ENCODE measurements at regions not wholly inside any gene's neighbourhood (a gene's known extent, or its start where the extent isn't known, plus 50 kb on each side); places are given as distances from the start of the nearest gene placed in this dataset.
"Not testable (repeated sequence)": the region's sequence is repeated elsewhere in the genome, so short reads cannot be mapped to it uniquely, and the experiment has no call there.

DNA sequence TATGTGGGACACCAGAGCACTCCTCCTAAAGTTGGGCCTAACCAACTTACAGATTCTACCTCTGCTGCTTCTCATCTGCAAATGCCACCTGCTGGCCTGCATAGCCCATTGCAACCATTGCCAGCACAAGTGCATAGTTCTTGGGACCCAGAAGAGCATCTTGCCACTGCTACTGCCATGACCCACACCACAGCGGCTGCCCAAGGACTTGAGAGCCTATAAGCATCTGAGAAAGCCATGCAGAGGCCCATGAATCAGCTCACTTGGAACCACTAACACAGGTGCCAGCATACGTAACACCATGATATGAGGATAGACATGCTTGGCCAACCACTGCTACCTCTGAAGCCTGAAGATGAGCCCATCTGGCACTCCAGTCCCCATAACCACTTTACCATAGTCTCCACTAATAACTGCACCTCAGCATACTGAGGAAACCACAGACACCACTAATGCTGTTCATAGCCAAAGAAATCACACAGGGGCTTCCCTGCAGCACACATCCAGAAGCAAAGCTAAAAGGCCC is 258.1 kb upstream of the AGTR2 start:
- no peak for DNase-seq

DNA sequence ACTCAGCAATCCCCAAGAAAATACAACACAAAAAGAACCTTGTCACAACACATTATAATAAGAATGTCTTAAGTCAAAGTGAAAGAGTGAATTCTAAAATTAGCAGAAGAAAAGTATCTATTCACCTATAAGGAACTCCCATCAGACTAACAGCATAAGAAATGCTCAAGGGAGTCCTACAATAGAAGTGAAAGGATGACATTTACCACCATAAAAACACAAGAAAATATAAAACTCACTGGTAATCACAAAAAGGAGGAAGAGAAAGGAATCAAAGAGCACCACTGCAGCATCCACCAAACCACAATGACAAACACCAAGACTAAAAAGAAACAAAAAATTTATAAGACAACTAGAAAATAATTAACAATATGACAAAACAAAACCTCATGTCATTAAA is 257.0 kb upstream of the AGTR2 start:
- DNase-seq, result no peak

DNA sequence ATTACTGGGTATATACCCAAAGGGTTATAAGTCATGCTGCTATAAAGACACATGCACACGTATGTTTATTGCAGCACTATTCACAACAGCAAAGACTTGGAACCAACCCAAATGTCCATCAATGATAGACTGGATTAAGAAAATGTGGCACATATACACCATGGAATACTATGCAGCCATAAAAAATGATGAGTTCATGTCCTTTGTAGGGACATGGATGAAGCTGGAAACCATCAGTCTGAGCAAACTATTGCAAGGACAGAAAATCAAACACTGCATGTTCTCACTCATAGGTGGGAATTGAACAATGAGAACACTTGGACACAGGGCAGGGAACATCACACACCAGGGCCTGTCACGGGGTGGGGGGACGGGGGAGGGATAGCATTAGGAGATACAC is 254.9 kb upstream of the AGTR2 start:
- DNase-seq, result not testable (repeated sequence)

DNA sequence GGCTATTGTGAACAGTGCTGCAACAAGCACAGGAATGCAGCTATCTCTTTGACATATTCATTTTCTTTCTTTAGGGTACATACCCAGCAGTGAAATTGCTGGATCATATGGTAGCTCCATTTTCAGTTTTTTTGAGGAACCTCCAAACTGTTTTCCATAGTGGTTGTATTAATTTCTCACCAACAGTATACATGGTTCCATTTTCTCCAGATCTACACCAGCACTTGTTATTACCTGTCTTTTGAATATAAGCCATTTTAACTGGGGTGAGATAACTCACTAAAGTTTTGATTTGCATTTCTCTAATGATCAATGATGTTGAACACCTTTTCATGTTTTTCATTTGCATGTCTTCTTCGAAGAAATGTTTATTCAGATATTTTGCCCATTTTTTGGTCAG is 241.1 kb upstream of the AGTR2 start:
- DNase-seq, result no peak

DNA sequence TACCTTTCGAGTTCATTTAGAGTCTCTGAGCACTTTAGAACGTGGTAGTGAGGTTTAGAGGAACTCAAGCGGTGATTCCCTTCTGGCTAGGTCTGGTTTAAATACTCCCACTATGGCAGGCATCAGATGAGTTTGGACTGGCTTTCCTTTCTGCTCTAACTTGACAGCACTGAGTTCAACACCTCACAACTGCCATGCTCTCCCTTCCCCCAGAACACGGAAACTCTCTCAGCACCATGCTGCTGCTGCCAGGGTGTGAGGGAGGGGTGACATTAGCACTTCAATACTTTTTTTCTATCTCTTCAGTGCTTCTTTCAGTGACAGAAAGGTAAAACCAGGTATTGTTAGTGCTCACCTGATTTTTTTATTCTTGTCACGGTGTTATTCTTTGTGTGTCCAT is 234.5 kb upstream of the AGTR2 start:
- DNase-seq, result no peak

DNA sequence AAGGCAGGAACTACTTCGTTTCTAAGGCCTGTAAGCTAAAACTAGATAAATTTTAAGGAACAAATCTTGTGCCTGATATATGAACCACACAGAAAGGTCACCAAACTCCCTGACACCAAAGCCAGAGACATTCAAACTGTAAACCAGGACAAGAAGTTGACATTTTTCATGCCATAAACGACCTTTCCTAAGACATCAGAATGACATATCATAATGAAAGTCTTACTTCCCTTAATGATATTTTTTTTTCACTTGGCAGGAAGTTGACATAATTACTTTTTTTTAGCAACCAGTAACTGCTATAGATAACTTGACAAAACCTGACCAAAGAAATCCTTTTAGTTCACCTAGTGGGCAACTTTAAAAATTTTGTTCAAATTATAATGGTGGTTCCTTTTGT is 231.5 kb upstream of the AGTR2 start:
- DNase-seq, result no peak

DNA sequence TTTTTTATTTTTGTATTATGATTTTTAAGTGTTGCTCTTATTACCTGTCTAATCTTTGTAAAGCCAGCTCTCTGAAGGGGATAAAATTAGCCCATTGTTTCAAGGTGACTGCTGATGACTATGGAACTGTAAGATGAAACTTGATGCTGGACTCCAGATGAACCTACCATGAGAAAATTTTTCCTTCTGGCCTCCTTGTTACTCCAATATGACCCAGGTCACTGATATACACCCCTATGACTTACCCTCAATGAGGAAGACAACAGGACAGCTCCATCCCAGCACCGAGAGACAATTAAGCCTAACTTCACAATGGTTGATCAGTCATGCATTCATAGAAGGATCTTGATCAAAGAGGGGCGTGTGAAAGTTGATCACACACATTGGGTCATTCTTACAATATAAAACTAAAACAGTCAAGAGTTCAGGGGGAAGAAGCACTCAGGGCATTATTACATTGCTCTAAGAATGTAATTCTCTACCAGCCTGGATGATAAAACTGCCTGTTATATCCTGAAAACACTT is 230.8 kb upstream of the AGTR2 start:
- no peak for DNase-seq

DNA sequence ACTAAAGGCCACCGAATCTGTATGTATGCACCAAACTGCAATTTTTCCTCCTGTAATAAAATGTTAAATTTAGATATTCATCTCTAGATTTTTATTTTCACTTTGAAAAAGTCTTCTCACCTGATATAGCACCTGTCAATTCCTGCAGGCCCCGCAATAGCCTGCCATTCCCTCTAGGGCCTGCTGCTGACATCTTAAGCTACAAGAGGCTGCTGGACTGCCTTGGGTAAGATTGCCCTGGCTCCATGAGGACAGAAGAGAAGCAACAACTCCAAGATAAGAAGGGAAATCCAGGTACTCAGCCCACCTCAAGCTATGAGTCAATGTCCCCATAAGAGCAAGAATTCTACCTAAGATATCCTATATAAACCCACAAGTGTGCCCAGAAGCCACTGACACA is 230.2 kb upstream of the AGTR2 start:
- DNase-seq, result peak; percentile 64

DNA sequence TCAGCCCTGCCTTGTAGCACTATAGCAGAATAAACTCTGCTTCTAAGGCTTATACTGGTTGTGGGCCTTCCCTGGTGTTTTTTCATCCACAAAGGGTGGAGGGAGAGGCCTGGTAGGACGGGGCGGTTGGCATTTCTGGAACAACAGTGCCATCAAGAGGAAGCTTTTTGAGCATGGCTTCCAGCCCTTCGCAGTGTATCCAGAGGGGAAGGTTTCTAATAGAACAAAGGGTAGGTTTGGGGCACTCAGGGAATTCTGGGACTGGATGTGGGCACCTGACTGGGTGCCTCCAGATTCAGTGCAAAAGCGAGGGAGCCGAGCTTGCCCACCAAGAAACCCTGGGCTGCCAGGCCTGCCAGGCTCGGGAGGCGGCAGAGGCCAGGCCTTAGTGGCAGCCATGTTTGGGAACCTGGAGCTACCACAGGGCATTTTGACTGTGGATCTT is 229.6 kb upstream of the AGTR2 start:
- DNase-seq, result peak; percentile 80

DNA sequence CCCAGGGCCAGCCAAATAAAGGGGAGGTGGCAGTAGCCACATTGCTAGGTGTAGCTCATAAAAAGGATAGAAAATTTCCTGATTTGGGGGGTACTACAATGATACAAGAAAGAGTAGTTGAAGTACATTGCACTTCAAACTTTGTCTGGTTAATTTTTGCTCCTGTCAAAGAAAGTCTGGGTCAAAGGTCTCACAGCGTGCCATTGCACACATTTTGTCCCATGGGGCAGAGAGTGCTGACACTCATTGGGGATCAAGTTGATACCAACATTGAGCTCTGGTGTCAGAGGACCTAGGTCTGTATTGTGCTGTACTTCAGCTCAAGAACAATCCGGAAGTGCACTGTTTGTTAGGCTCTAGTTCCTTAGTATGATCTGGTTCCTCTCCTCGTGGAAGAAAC is 229.2 kb upstream of the AGTR2 start:
- no peak for DNase-seq

DNA sequence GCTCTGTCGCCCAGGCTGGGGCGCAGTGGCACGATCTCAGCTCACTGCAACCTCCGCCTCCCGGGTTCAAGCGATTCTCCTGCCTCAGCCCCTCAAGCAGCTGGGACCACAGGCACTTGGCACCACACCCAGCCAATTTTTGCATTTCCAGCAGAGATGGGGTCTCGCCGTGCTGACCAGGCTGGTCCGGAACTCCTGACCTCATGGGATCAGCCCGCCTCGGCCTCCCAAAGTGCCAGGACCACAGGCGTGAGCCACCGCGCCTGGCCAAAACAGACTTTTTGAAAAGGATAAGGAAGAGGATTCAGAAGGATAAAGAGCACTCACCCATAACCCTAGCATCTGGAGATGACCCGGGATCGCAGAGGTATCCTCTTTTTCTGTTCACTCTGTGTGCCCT is 224.5 kb upstream of the AGTR2 start:
- DNase-seq, result no peak

DNA sequence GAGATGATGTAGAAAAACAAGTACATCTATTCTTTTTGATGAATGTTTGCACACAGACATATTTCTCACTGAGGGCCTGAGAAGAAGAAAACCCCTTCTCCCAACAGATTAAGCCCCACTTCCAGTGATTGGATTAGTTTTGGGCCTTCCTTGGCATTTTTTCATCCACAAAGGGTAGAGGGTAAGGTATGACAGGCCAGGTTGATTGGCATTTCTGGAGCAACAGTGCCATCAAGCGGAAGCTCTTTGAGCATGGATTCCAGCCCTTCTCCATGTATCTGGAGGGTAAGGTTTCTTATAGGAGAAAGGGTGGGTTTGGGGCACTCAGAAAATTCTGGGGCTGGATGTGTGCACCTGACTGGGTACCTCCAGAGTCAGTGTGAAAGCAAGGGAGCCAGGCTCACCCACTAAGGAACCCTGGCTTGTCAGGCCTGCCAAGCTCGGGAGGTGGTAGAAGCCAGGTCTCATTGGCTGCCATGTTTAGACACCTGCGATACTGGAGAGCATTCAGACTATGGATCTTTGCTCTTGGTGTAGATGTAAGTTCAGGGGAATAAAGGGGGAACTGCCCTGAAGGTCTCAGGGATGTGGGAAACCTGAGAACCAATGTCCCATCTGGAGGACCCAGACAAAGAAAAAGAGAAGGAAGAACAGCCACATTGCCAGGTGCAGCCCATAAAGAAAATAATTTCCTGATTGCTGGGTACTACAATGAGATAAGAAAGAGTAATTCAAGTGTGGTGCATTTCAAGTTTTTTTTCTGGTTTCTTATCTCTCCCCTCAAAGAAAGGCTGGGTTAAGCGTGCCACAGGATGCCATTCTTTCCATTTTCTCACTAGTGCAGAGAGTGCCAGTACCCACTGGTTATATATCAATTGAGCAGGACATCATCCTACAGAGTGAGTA is 222.3 kb upstream of the AGTR2 start:
- peak; percentile 58 for DNase-seq

DNA sequence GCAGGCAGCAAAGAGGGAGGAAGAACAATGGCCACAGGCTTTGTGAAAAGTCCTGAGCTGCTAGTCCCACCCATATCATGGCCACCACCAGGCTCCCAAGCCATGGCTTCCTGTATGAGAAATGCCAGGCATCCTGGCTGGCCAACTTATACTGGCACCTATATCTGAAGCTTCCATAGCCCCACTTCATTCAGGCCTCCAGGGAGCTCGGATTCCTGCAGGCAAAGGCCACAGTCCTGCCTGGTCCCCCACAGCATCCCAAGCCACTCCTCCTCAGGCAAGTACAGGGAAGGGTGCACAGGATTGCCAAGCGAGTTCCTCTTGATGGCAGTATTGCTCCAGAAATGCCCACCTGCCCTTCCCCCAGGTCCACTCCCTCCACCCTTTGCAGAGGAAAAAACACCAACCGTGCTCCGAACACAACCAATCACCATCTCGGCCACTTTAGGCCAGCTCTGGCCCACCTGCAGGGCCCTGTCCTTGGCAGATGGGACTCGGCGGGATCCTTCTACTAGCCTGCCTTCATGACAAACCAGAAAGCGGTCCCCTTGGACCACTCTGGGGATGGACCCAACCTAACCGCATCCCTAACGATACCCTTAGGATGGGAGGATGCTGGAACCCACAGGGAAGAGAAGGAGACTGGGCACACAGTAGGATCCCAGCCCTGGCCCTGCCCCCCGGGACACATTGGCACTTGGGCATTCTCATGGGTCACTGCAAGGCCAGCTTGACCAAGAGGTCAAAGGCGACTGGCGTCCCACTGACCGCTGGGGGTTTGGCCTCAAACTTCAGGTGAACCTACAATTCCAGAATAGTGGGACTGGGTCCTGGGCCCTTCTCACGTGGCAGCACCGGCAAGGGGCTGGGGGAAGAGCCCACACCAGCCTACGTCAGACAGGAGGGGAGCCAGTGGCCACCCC is 220.4 kb upstream of the AGTR2 start:
- peak; percentile 72 for DNase-seq

DNA sequence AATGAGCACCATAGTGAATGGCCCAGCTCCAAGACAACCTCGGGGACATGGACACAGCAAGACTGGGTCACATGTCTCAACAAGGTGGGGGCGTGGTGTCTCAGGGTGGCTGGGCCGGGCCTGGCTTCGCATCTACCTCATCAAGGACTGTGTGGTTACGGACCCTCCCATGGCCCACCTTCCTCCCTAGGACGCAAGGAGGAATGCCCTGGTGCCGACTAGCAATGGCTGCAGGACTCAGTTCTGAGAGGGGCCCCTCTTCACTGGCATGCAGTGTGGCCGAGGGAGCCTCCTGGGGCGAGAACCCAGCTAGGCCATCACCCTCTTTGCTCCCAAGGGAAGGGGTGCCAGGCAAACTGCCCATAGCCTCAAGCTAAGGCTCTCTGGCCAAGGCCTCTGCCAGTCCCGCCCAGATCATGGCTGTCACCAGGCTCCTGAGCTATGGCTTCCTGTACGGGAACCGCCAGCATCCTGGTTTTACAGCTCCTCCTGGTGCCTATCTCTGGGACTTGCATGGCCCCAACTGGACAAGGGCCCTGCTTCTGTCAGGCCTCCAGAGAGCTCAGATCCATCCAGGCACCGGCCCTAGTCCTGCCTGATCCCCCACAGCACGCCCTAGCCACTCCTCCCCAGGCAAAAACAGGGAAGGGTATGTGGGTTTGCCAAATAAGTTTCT is 218.0 kb upstream of the AGTR2 start:
- DNase-seq, result no peak

DNA sequence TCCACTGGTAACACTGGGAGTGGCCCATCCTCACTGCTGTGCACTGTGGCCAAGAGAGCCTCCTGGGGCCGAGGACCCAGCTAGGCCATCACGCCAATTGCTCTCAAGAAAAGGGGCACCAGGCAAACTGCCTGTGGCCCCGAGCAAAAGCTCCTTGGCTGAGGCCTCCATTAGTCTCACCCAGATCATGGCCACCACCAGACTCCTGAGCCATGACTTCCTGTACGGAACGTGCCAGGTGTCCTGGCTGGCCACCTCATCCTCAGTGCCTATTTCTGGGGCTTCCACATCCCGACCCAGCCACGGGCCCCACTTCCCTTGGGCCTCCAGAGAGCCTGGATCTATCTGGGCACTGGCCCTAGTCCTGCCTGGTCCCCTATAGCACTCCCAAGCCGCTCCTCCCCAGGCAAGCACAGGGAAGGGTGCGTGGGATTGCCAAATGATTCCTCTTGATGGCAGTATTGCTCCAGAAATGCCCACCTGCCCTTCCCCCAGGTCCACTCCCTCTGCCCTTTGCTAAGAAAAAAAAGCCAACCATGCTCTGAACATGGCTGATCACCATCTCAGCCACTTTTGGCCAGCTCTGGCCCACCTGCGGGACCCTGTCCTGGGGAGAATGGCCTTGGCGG is 212.6 kb upstream of the AGTR2 start:
- DNase-seq, result peak; percentile 17

DNA sequence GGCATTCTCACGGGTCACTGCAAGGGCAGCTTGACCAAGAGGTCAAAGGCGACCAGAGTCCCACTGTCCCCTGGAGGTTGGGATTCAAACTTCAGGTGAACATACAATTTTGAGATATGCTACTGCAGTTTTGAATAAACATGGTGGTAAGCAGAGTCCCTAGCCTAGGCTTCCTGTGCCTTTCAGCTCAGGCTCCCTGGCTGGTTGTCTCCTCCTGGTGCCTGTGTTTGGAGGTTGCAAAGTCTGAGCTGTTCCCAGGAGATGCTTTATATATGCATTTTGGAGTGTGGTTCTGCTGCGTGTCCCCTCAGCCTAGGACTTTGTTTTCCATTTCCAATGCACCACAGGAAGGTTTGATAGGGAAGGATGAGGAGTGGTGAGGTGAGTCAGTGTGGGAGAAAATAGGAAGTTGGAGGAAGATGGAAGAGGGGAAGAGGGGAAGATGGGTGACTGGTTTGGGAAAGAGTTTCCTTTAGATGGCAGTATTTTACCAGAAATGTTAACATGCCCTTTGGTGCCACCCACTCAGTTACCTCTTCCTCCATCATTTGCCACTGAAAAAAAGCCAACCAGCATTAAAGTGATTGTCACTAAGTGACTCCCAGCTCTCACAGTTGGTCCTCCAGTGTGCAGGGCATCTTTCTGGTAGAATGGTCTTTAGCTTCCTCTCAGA is 211.7 kb upstream of the AGTR2 start:
- peak; percentile 23 for DNase-seq

DNA sequence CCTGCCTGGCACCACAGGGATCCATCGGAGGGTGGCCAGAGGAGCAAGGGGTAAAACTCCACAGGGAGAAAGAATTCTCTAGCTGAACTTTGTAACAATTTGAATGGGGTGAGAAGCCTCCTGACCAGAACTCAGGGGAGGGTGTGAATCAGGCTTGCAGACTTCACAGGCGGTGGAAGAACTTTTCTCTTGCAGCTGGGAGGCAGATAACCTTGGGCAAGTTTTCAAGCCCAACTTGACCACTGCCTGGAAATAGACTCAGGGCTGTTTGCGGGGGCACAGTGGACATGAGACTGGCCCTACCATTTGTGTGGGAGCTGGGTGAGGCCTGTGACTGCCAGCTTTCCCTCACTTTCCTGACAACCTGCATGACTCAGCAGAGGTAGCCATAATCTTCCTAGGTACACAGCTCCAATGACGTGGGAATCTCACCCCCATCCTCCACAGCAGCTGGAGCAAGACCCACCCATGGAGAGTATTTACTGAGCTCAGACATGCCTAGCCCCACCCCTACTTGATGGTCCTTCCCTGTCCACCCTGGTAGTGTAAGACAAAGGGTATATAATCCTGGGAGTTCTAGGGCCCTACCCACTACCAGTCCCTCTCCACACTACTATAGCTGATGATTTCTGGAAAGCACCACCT is 210.0 kb upstream of the AGTR2 start:
- no peak for DNase-seq

DNA sequence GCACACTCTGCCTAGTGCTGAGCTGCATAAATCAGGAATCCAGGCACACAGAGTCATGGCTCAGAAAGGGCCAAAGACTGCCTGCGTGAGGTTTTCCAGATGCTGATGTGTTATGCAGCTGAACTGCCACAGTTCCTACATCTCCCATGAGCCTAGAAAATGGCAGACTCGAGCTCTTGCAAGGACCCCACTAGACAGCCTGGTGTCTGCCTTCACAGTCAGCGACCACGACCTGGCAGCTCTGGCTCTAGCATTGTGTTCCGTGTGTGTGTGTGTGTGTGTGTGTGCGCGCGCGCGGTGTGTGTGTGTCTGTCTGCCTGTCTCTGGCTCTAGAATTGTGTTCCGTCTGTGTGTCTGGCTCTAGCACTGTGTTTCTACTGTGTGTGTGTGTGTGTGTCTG is 203.6 kb upstream of the AGTR2 start:
- DNase-seq, result no peak

DNA sequence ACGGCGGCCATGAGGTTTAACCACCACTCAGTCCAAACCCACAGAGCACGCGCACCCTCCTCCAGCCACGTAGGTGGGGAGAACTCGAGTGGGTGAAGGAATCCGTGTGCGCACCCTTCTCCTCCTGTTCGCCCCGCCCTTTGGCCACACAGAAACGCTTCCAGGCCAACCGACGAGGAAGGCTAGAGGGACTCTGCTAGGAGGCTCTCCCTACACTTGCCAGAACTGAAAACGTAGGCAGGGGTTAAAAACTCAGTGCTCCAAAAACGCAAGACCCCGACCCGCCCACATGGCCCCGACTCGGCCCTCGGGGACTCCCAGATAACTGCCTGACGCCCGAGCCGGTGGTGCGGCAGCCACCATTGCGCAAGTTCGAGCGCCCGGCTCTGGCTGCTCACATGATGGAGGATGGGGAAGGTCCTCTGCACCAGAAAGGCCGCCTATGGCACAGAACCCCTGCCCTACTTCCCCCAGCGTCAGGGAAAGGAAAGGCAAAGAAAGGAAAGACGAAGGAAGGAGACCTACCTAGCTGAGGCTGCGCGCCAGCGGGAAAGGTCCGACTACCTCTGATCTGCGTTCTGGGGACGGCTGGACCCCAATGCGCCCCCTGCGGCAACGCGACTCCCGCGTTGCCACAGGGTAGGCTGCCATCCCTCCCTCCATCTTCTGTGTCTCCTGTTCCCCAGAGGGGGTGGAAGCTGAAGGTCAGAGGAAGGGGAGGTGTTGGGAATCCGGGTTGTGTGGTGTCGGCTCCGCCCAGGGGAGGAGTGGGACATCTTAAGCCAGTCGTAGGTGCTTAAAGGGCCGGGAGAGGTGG is 201.9 kb upstream of the AGTR2 start:
- peak; percentile 88 for DNase-seq

DNA sequence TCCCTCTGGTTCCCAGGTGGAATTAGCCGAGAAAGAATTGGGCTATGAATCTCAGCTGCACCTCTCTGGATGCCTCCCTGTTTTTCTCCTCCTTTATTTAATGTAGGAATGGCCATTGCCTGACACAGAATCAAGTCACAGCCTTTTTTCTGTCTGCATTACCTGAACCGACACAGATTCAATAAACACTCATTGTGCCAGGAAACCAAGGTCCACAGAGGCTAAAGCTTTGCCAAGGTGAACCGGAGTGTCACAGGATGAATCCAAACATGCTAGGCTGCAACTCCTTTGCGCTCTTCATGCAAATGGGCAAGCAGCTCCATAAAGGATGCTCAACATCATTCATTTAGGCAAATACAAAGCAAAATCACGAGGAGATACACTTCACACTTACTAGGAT is 199.8 kb upstream of the AGTR2 start:
- no peak for DNase-seq
